ENCODE measurements at regions not wholly inside any gene's neighbourhood (a gene's known extent, or its start where the extent isn't known, plus 50 kb on each side); places are given as distances from the start of the nearest gene placed in this dataset.

- H3K9me3 Mint-ChIP-seq: peaks cover 17 to 40% (median 26%) of the 10 kb centered on the region in 7 donors
- DNase-seq: no peak
- H3K27me3 Mint-ChIP-seq (ENCODE audit: low read depth in 3 of 3): peaks cover 0 to 7% (median 0%) of the 10 kb centered on the region in 3 donors
- no peak for TF ChIP-seq CTCF (IDR thresholded peaks at IDR 0.05)
- no peaks in the 10 kb centered on the region for H3K36me3 Mint-ChIP-seq
- no peak overlapping the region for H3K4me3 Mint-ChIP-seq
- no peak overlapping the region for H3K27ac ChIP-seq (ENCODE audit: low read depth in 1 of 2, low read length in 2 of 2)
- H3K27ac Mint-ChIP-seq: no peak overlapping the region
- H3K4me1 Mint-ChIP-seq: peaks cover 12% of the 10 kb centered on the region
- no peaks in the 10 kb centered on the region for H3K79me2 ChIP-seq (ENCODE audit: insufficient read depth, low read length)
- H3K9me3 ChIP-seq (replicated peaks in 1 of 2; ENCODE audit: control insufficient read depth in 1 of 2, insufficient read depth in 1 of 2, low read length in 2 of 2): peaks cover 18 to 44% of the 10 kb centered on the region in 2 donors
- WGBS (ENCODE audit: insufficient coverage): 74% methylated on average over 8 of the region's 16 CpGs
- intact Hi-C loops (cut with micrococcal nuclease): no loop called here
- no peak overlapping the region for H3K4me3 ChIP-seq (replicated peaks in 1 of 3; ENCODE audit: low read depth in 2 of 3, low read length in 3 of 3)
- H3K4me1 ChIP-seq (ENCODE audit: control insufficient read depth in 1 of 2, insufficient read depth in 2 of 2, low read length in 2 of 2): peaks cover 11 to 12% of the 10 kb centered on the region in 2 donors
- H4K20me1 ChIP-seq (ENCODE audit: insufficient read depth, low read length): no peaks in the 10 kb centered on the region
- no peaks in the 10 kb centered on the region for H3K36me3 ChIP-seq (replicated peaks in 1 of 2; ENCODE audit: control insufficient read depth in 1 of 2, insufficient read depth in 2 of 2, low read length in 2 of 2)
- H3K27me3 ChIP-seq (ENCODE audit: control insufficient read depth in 2 of 2, insufficient read depth in 2 of 2, low read length in 2 of 2): no peaks in the 10 kb centered on the region
- no peak overlapping the region for H3K4me2 ChIP-seq (replicated peaks; ENCODE audit: extremely low read depth, low read length, poor library complexity, severe bottlenecking)
- H2AFZ ChIP-seq (ENCODE audit: insufficient read depth, low read depth, low read length, poor library complexity, severe bottlenecking): no peak overlapping the region
- no peak overlapping the region for H3K9ac ChIP-seq (ENCODE audit: insufficient read depth, low read length, poor library complexity, severe bottlenecking)
Observed at GRCh38 chr17:17420561-17421269, 56.1 kb upstream of the MED9 start.

GRCh38 chr17:17421346-17422216 is 55.2 kb upstream of the MED9 start:
- Mint-ChIP-seq H3K4me1 (peaks cover 5% of the 10 kb centered on the region), H3K4me3 (no peak overlapping the region), H3K9me3 (peaks cover 17 to 35% (median 28%) of the 10 kb centered on the region in 7 donors), H3K27me3 (ENCODE audit: low read depth in 3 of 3) (peaks cover 0 to 7% (median 0%) of the 10 kb centered on the region in 3 donors), H3K27ac (peak overlapping the region in 1 of 7 donors; percentile 19), H3K36me3 (peaks cover 0 to 4% of the 10 kb centered on the region in 2 donors)
- intact Hi-C loops (cut with micrococcal nuclease): no loop called here
- 94% methylated on average over 9 of the region's 10 CpGs for WGBS (ENCODE audit: insufficient coverage)
- no peaks in the 10 kb centered on the region for H3K36me3 ChIP-seq (replicated peaks in 1 of 2; ENCODE audit: control insufficient read depth in 1 of 2, insufficient read depth in 2 of 2, low read length in 2 of 2)
- H4K20me1 ChIP-seq (ENCODE audit: insufficient read depth, low read length): no peaks in the 10 kb centered on the region
- TF ChIP-seq CTCF (IDR thresholded peaks at IDR 0.05): no peak
- H3K9me3 ChIP-seq (replicated peaks in 1 of 2; ENCODE audit: control insufficient read depth in 1 of 2, insufficient read depth in 1 of 2, low read length in 2 of 2): peaks cover 18 to 41% of the 10 kb centered on the region in 2 donors
- H3K9ac ChIP-seq (ENCODE audit: insufficient read depth, low read length, poor library complexity, severe bottlenecking): no peak overlapping the region
- H3K4me3 ChIP-seq (replicated peaks in 1 of 3; ENCODE audit: low read depth in 2 of 3, low read length in 3 of 3): no peak overlapping the region
- DNase-seq: no peak
- H3K27me3 ChIP-seq (ENCODE audit: control insufficient read depth in 2 of 2, insufficient read depth in 2 of 2, low read length in 2 of 2): no peaks in the 10 kb centered on the region
- no peaks in the 10 kb centered on the region for H3K79me2 ChIP-seq (ENCODE audit: insufficient read depth, low read length)
- no peak overlapping the region for H3K27ac ChIP-seq (ENCODE audit: low read depth in 1 of 2, low read length in 2 of 2)
- H3K4me1 ChIP-seq (ENCODE audit: control insufficient read depth in 1 of 2, insufficient read depth in 2 of 2, low read length in 2 of 2): peaks cover 4% of the 10 kb centered on the region in 2 donors
- H2AFZ ChIP-seq (ENCODE audit: insufficient read depth, low read depth, low read length, poor library complexity, severe bottlenecking): no peak overlapping the region
- H3K4me2 ChIP-seq (replicated peaks; ENCODE audit: extremely low read depth, low read length, poor library complexity, severe bottlenecking): no peak overlapping the region

Data from CD14-positive monocyte (primary cell).